IPS DF 6.9 (cell line): ENCODE measurements at regions not wholly inside any gene's neighbourhood (a gene's known extent, or its start where the extent isn't known, plus 50 kb on each side); places are given as distances from the start of the nearest gene placed in this dataset.

ENCODE experiments used
- DNase-seq: peaks from one replicate; pipeline ENCODE4 v3.0.0-alpha.2; 2013; ENCODE audit warnings: low read depth, low spot score
- H3K27ac ChIP-seq: one replicate; pipeline ENCODE4 v1.5.1; 2013; ENCODE audit warnings: low read length, control low read depth
- H3K27me3 ChIP-seq: 2 replicates; pipeline ENCODE4 v1.6.1; 2013; ENCODE audit warnings: mild to moderate bottlenecking, low read length; ENCODE audit not compliant: control insufficient read depth, insufficient read depth
- H3K36me3 ChIP-seq: 2 replicates; pipeline ENCODE4 v1.6.1; 2013; ENCODE audit warnings: low read length; ENCODE audit not compliant: control insufficient read depth, insufficient read depth
- H3K4me1 ChIP-seq: 2 replicates; pipeline ENCODE4 v1.6.1; 2013; ENCODE audit warnings: low read length; ENCODE audit not compliant: control insufficient read depth, insufficient read depth
- H3K4me3 ChIP-seq: 2 replicates; pipeline ENCODE4 v1.5.1; 2013; ENCODE audit warnings: mild to moderate bottlenecking, low read length
- H3K9me3 ChIP-seq: 2 replicates; pipeline ENCODE4 v1.6.1; 2013; ENCODE audit warnings: low read length, inconsistent platforms; ENCODE audit not compliant: control insufficient read depth, insufficient read depth
- WGBS: extraction: QIAGEN DNeasy Blood & Tissue Kit; methylation state at CpG from one replicate; pipeline ENCODE4 v1.1.7; 2013; ENCODE audit warnings: mixed read lengths, missing lambda C conversion rate; ENCODE audit not compliant: insufficient read length, insufficient coverage; 5-methylcytosine and 5-hydroxymethylcytosine counted together

DNA sequence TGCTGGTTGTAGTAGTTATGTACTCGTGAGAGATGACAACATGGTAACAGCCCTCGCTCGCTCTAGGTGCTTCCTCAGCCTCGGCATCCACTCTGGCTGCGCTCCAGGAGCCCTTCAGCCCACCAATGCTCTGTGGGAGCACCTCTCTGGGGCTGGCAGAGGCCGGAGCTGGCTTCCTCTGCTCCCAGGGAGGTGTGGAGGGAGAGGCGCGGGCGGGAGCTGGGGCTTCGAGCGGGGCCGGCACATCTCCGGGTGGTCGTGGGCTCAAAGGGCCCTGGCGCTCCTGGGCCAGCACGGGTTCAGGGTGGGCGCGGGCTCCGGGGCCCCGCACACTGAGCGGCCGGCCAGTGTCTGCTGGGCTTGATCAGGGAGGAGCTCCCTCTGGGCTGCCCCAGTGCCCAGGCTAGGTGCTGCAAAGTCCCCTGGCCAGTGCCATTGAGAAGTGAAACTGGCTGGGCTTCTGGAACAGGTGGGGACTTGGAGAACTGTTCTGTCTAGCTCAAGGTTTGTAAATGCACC, 1012.1 kb downstream of the CNTNAP5 start:
- Histone ChIP-seq H3K36me3 (no peaks in the 10 kb centered on the region), H3K9me3 (no peaks in the 10 kb centered on the region), H3K4me1 (no peaks in the 10 kb centered on the region; the same call in 1 of the 2 replicates), H3K4me3 (no peak overlapping the region), H3K27ac (no peak overlapping the region), H3K27me3 (no peaks in the 10 kb centered on the region)
- no peak for DNase-seq
- no CpG with 5 or more reads among the region's 22 CpGs for WGBS

DNA sequence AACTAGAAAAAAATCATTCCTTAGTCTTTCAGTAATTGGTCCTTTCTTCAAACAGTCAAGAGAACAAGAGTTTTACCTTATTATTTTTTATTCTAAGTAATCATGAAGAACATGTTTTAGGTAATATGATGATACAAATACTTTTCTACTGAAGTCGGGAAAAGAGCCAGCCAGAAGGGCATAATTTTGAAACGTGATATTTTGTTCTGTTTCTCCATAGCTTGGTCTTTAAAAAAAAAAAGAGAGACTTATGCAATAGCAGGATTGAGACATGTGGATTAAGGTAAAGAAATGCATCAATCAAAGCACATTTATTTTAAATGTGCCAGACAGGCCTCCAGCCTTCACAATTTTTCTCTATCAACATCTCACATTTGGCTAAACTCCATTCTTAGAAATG, 1016.8 kb downstream of the CNTNAP5 start:
- WGBS: no CpG with 5 or more reads among the region's 2 CpGs
- H3K9me3 ChIP-seq: no peaks in the 10 kb centered on the region
- no peaks in the 10 kb centered on the region for H3K36me3 ChIP-seq
- no peaks in the 10 kb centered on the region for H3K27me3 ChIP-seq
- no peaks in the 10 kb centered on the region; the same call in 1 of the 2 replicates for H3K4me1 ChIP-seq
- H3K27ac ChIP-seq: no peak overlapping the region
- no peak for DNase-seq
- no peak overlapping the region for H3K4me3 ChIP-seq

DNA sequence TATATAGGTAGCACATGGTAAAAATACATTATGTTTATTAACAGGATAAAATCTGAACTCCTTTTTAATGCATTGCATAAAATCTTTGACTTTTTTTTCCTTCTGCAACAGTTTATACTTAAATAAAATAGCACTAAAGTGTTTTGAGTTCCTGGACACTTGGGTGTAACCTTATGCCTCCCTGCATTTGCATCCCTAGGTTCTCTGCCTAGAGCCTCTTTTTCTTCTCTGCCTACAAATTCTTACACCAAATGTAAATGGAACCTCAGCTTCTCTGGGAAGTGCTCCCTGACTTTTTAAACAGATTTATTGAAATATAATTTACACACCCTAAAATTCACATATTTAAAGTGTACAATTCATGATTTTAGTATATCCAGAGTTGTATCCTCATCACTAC, 1017.6 kb downstream of the CNTNAP5 start:
- Histone ChIP-seq H3K36me3 (no peaks in the 10 kb centered on the region), H3K27ac (no peak overlapping the region), H3K9me3 (no peaks in the 10 kb centered on the region), H3K27me3 (no peaks in the 10 kb centered on the region), H3K4me1 (no peaks in the 10 kb centered on the region), H3K4me3 (no peak overlapping the region)
- DNase-seq: no peak

DNA sequence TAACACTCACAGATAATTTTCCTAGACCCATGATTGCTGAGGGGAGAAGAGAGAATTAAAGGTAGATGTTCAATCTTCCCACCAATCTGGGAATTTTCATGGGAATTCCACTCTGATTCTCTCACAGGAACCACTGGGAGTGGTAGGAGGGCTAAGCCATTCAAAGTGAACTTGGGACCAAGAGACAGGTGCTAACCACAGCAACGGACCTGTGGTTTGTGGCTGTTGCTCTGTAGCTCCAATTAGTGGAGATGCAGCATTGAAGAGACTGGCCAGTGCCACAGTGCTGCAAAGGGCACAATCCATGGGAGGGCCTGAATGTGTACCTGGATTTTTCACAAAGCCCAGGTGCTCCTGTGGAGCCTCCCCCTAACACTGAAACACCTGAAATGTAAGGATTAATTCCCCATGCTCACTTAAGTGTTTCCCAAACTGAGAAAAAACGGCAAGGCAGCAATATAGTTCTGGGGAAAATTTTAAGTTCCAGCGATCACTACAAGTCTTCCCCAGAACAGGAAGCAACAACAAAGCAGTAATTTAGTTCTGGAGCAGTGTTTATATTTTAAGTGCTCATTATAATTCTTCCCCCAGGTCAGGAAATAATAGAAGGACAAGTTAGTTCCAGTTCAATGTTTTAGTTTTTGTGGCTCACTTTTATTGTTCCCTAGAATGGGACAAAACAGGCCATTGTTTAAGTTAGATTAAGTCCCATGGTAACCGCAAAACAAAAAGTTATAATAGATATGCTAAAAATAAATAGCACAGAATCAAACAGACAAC, 1045.8 kb downstream of the CNTNAP5 start:
- Histone ChIP-seq H3K9me3 (no peaks in the 10 kb centered on the region), H3K27ac (no peak overlapping the region), H3K4me3 (no peak overlapping the region), H3K36me3 (no peaks in the 10 kb centered on the region), H3K4me1 (no peaks in the 10 kb centered on the region), H3K27me3 (no peaks in the 10 kb centered on the region)
- no peak for DNase-seq
- no CpG with 5 or more reads among the region's 4 CpGs for WGBS

DNA sequence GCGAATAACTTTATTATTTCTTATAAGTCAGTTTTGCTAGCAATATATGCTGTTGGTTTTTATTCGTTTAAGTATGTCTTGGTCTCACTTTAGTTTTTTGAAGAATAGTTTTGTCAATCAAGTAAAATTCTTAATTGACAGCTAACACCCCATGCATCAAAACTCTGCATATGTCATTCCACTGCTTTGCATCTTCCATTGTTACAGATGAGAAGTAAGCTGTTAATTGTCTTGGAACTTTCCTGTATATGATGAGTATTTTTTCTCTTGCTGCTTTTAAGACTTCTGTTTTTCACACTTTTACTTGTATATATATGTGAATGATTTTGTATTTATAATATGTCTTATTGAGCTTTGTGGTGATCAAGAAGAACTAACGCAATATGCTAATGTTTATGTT, 1048.4 kb downstream of the CNTNAP5 start:
- WGBS: no CpG with 5 or more reads among the region's 3 CpGs
- no peaks in the 10 kb centered on the region for H3K36me3 ChIP-seq

DNA sequence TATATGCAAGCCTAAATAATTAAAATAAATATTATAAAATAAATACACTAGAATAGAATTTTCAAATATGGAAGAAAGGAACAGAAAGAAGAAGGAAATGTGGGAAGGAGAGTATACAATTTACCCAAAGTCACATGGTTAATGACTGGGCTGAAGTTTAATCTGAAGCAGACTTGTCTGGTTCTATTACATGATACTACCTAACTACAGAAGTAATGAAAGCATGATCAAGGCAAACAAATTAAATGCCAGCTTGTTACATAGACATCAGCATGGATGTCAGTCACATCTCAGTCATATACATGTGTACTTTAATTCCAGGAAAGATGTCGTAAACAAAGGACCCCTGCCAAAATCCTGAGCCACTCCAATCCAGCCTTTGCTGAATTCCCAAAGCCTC, 1060.8 kb downstream of the CNTNAP5 start:
- no peak overlapping the region for H3K27ac ChIP-seq
- WGBS: no CpG with 5 or more reads among the region's 1 CpG
- no peaks in the 10 kb centered on the region for H3K9me3 ChIP-seq
- H3K36me3 ChIP-seq: no peaks in the 10 kb centered on the region
- H3K4me3 ChIP-seq: no peak overlapping the region
- no peaks in the 10 kb centered on the region for H3K27me3 ChIP-seq
- no peaks in the 10 kb centered on the region for H3K4me1 ChIP-seq
- DNase-seq: no peak

More for the DNA sequence above, 1048.4 kb downstream of the CNTNAP5 start:
- Histone ChIP-seq H3K27ac (no peak overlapping the region), H3K27me3 (no peaks in the 10 kb centered on the region), H3K9me3 (no peaks in the 10 kb centered on the region), H3K4me3 (no peak overlapping the region), H3K4me1 (no peaks in the 10 kb centered on the region)
- DNase-seq: no peak

DNA sequence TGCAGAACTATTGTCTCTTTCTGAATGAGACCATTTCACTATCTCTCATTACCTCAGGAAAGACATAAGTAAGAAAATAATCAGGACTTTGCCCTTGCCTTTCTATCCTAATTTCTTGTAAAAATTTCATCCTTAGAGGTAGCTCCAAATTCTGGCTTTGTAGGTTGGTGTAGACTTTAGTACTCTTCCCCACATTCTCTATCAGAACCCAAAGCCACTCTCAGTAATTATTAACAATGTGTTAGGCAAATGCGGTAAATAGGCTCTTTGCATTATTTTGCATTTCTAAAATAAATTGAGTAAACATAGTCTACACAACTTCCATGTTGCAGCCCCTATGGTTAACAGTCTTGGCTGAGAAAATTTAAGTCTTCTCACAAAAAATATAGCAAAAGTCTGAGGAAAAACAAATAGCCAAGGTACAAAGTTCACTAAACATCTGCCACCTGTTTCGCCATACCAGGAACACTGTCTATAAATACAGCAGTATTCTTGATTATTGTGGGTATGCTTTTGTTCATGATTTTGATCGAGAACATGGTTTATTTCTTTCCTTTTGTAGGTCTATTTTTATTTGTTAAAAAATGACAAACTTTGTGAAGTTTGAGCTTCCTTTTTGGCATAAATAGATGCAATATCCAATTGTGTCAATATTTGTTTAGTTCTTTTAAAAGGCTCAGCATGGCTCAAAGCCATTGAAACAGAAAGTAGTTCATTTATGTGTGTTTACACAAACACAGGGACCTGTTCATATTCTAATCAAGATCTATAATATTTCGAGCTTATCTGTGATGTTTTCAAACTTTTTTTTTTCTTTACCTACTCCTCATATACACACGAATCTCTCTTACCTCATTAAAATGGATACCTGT, 1061.5 kb downstream of the CNTNAP5 start:
- Histone ChIP-seq H3K36me3 (no peaks in the 10 kb centered on the region), H3K9me3 (no peaks in the 10 kb centered on the region), H3K4me1 (no peaks in the 10 kb centered on the region), H3K4me3 (no peak overlapping the region), H3K27ac (no peak overlapping the region), H3K27me3 (no peaks in the 10 kb centered on the region)
- 100% methylated on average over 2 of the region's 5 CpGs for WGBS
- DNase-seq: no peak

DNA sequence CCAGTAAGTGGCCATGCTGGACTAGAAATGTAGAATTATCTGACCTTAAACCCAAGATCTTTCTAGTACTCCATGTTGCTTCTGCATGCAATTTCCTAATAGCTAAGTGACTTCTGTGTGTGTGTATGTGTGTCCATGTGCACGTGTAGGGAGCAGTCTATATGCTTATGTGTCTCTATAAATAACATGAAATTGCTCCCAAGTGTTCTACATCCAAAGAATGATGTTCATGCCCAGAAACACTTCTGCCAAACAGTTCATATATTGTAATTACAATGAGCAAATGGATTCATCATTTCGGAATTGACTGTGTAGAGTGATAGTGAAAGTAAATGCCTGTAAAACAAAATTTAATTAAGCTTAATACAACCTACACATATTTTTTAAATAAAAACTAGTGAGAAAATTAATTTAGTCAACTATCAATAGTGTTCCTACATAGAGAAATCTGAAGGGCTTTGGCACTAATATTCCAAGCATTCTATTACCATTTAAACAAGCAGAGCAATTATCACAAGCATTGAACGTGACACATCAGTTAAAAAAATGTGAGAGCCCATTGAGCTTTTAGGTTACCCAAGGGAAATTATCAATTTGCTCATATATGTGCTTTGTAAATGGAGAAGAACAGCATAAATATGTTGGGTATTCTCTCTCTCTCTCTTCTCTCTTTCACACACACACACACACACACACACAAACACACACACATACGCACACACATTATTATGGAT, 1067.4 kb downstream of the CNTNAP5 start:
- Histone ChIP-seq H3K27ac (no peak overlapping the region), H3K36me3 (no peaks in the 10 kb centered on the region), H3K4me1 (no peaks in the 10 kb centered on the region), H3K9me3 (no peaks in the 10 kb centered on the region), H3K27me3 (no peaks in the 10 kb centered on the region), H3K4me3 (no peak overlapping the region)
- no peak for DNase-seq
- WGBS: 100% methylated on average over 1 of the region's 4 CpGs

DNA sequence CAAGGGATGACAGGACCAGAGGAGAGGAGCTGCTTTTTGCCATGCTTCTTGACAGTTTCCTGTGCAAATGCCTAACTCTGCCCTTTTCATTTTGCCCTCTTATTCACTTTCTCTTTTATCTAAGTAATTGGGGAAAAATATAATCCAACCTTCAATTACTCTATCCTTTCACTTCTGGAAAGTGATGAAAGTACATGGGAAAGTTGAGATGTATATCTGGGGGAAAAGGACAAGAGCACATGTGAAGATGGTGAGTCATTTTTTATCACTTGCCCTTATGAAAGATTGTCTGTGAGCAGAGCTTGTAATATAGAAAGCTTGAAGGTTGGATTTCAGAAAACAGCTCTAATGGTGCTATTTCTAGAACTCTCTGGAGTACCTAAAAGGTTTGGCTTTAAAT, 1070.7 kb downstream of the CNTNAP5 start:
- H3K9me3 ChIP-seq: no peaks in the 10 kb centered on the region
- H3K4me1 ChIP-seq: no peaks in the 10 kb centered on the region
- no peak for DNase-seq
- no peaks in the 10 kb centered on the region for H3K27me3 ChIP-seq
- H3K4me3 ChIP-seq: no peak overlapping the region
- no peak overlapping the region for H3K27ac ChIP-seq
- H3K36me3 ChIP-seq: no peaks in the 10 kb centered on the region

DNA sequence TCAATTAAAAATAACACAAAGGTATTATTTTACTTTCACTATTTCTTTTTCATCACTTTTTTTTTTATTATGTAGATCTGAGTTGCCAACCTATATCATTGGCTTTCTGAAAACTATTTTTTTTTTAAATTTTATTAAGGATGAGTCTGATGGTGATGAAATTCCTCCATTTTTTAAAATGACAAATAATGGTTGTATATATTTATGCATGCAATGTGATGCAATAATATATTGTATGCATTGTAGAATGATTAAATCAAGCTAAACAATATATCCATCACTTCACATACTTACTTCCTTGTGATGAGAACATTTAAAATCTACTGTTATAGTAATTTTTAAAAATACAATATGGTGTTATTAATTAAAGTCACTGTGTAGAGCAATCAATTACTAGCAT, 1081.6 kb downstream of the CNTNAP5 start:
- H3K4me3 ChIP-seq: no peak overlapping the region
- DNase-seq: no peak
- H3K4me1 ChIP-seq: no peaks in the 10 kb centered on the region
- H3K27ac ChIP-seq: no peak overlapping the region
- no peaks in the 10 kb centered on the region for H3K9me3 ChIP-seq
- no peaks in the 10 kb centered on the region for H3K36me3 ChIP-seq
- no peaks in the 10 kb centered on the region for H3K27me3 ChIP-seq
